Body of pancreas (tissue), 4 donors: ENCODE measurements at regions not wholly inside any gene's neighbourhood (a gene's known extent, or its start where the extent isn't known, plus 50 kb on each side); places are given as distances from the start of the nearest gene placed in this dataset.

Experiments
- ATAC-seq: fragments of 150-250 bp; one replicate; pipeline ENCODE4 v1.9.1; 2016
- DNase-seq, 4 donors: peaks; one replicate each; pipeline ENCODE4 v3.0.0-alpha.2; 2019
- H3K27ac ChIP-seq, 4 donors: fragments of 200-600 bp; sonication (generic); 1 replicate in 3 of 4; 2 replicates in 1 of 4; pipeline versions ENCODE4 v1.5.1 to v1.6.1; 2016 to 2019; ENCODE audit warnings: mild to moderate bottlenecking in 1 of 4, mixed read lengths in 1 of 4, moderate library complexity in 1 of 4
- H3K27me3 ChIP-seq, 2 donors: fragments of 200-600 bp; sonication (generic); one replicate each; pipeline ENCODE4 v1.6.0; 2016; ENCODE audit warnings: mild to moderate bottlenecking in 1 of 2
- H3K36me3 ChIP-seq, 2 donors: fragments of 200-600 bp; sonication (generic); replicated peaks in 1 of 2; 2 replicates each; pipeline ENCODE4 v1.5.1; 2016; ENCODE audit warnings: low read depth in 2 of 2; ENCODE audit not compliant: insufficient read depth in 1 of 2
- H3K4me1 ChIP-seq: fragments of 200-600 bp; sonication (generic); one replicate; pipeline ENCODE4 v1.6.0; 2016
- H3K4me3 ChIP-seq, 2 donors: fragments of 200-600 bp; sonication (generic); 1 replicate in 1 of 2; 2 replicates in 1 of 2; pipeline ENCODE4 v1.5.1; 2016 to 2019
- H3K9me3 ChIP-seq, 3 donors: fragments of 200-600 bp; sonication (generic); 1 replicate in 2 of 3; 2 replicates in 1 of 3; pipeline ENCODE4 v1.5.1; 2016
- CTCF ChIP-seq, 7 experiments: fragments of 450-650 bp in 4 of 7; fragments of 200-600 bp in 3 of 7; sonication (generic) in 3 of 7; IDR thresholded peaks; one replicate each; pipeline ENCODE4 v1.5.1; 2016 to 2019; ENCODE audit warnings: antibody characterized with exemption in 7 of 7
- POLR2A ChIP-seq, 3 donors: fragments of 450-650 bp; IDR thresholded peaks; one replicate each; pipeline ENCODE4 v1.6.1; 2016; ENCODE audit warnings: antibody characterized with exemption in 3 of 3, mild to moderate bottlenecking in 2 of 3
- WGBS, 2 donors: methylation state at CpG; one replicate each; pipeline ENCODE4 v1.1.5; 2017; 5-methylcytosine and 5-hydroxymethylcytosine counted together
- intact Hi-C: fragments of 100-400 bp; cut with DNase I; formaldehyde crosslinking; loops from one replicate; pipeline ENCODE4 v1.15.1; 2023

- TF ChIP-seq POLR2A (IDR thresholded peaks at IDR 0.05) (no peak), CTCF (IDR thresholded peaks at IDR 0.05) (no peak)
- intact Hi-C loops = no loop called here
- no peaks in the 10 kb centered on the region for H3K9me3 ChIP-seq
- no peaks in the 10 kb centered on the region for H3K27me3 ChIP-seq
- ATAC-seq (no peak), DNase-seq (no peak)
- no peak overlapping the region for H3K27ac ChIP-seq
- peaks cover 5% of the 10 kb centered on the region for H3K4me1 ChIP-seq
- WGBS, 2 donors = 54 to 63% methylated on average over 5 of the region's 5 CpGs
- H3K4me3 ChIP-seq = no peak overlapping the region
- H3K36me3 ChIP-seq = no peaks in the 10 kb centered on the region
Measured at GRCh38 chr7:28300488-28300887, 111.8 kb upstream of the CREB5 start.

GRCh38 chr7:28301148-28301641 lies 111.1 kb upstream of the CREB5 start:
- peak; percentile 42 for ATAC-seq

GRCh38 chr7:28304290-28304689 lies 108.0 kb upstream of the CREB5 start:
- H3K27ac ChIP-seq = no peak overlapping the region
- H3K4me1 ChIP-seq = peaks cover 5% of the 10 kb centered on the region
- H3K4me3 ChIP-seq = no peak overlapping the region
- TF ChIP-seq CTCF (IDR thresholded peaks at IDR 0.05) (no peak), POLR2A (IDR thresholded peaks at IDR 0.05) (no peak)
- H3K36me3 ChIP-seq = no peaks in the 10 kb centered on the region
- no peaks in the 10 kb centered on the region for H3K27me3 ChIP-seq
- H3K9me3 ChIP-seq = no peaks in the 10 kb centered on the region
- ATAC-seq = no peak
- DNase-seq = no peak
- intact Hi-C loops = no loop called here

More at GRCh38 chr7:28301148-28301641, 111.1 kb upstream of the CREB5 start:
- no peak overlapping the region for H3K27ac ChIP-seq
- intact Hi-C loops = no loop called here
- TF ChIP-seq POLR2A (IDR thresholded peaks at IDR 0.05) (no peak), CTCF (IDR thresholded peaks at IDR 0.05) (no peak)
- H3K9me3 ChIP-seq = no peaks in the 10 kb centered on the region
- H3K36me3 ChIP-seq = no peaks in the 10 kb centered on the region
- H3K4me3 ChIP-seq = no peak overlapping the region
- WGBS, 2 donors = 36 to 43% methylated on average over 5 of the region's 5 CpGs
- peak; percentile 24 to 65 (median 40) for DNase-seq
- H3K4me1 ChIP-seq = peaks cover 5% of the 10 kb centered on the region
- no peaks in the 10 kb centered on the region for H3K27me3 ChIP-seq

GRCh38 chr7:28309704-28310459 lies 102.4 kb upstream of the CREB5 start:
- no peaks in the 10 kb centered on the region for H3K9me3 ChIP-seq
- no peak overlapping the region for H3K27ac ChIP-seq
- intact Hi-C loops = no loop called here
- no peak overlapping the region for H3K4me3 ChIP-seq
- DNase-seq (no peak), ATAC-seq (peak; percentile 74)
- H3K27me3 ChIP-seq = no peaks in the 10 kb centered on the region
- WGBS, 2 donors = 44 to 60% methylated on average over 4 of the region's 4 CpGs
- TF ChIP-seq POLR2A (IDR thresholded peaks at IDR 0.05) = no peak
- TF ChIP-seq CTCF (IDR thresholded peaks at IDR 0.05) = no peak
- H3K36me3 ChIP-seq = no peaks in the 10 kb centered on the region
- H3K4me1 ChIP-seq = no peaks in the 10 kb centered on the region

- Histone ChIP-seq H3K4me1 (no peaks in the 10 kb centered on the region), H3K4me3 (no peak overlapping the region), H3K27me3 (no peaks in the 10 kb centered on the region), H3K9me3 (no peaks in the 10 kb centered on the region), H3K36me3 (no peaks in the 10 kb centered on the region), H3K27ac (no peak overlapping the region)
- DNase-seq (no peak), ATAC-seq (no peak)
- TF ChIP-seq POLR2A (IDR thresholded peaks at IDR 0.05) (no peak), CTCF (IDR thresholded peaks at IDR 0.05) (no peak)
- 58 to 63% methylated on average over 6 of the region's 6 CpGs for WGBS, 2 donors
- intact Hi-C loops = no loop called here
Measured at GRCh38 chr7:28310460-28310848, 101.9 kb upstream of the CREB5 start.
